ENCODE measurements at regions not wholly inside any gene's neighbourhood (a gene's known extent, or its start where the extent isn't known, plus 50 kb on each side); places are given as distances from the start of the nearest gene placed in this dataset.
"Not testable (repeated sequence)": the region's sequence is repeated elsewhere in the genome, so short reads cannot be mapped to it uniquely, and the experiment has no call there.

GRCh38 chr2:154582694-154583093 is 115.8 kb upstream of the KCNJ3 start:
- TF ChIP-seq CTCF (conservative IDR thresholded peaks at IDR 0.05; ENCODE audit: low read depth, low read length); EZH2 (IDR thresholded peaks at IDR 0.05; ENCODE audit: borderline replicate concordance, low read depth, low read length, poor library complexity, severe bottlenecking): not testable (repeated sequence)

All from A673 (cell line).